ENCODE measurements at regions not wholly inside any gene's neighbourhood (a gene's known extent, or its start where the extent isn't known, plus 50 kb on each side); places are given as distances from the start of the nearest gene placed in this dataset.

- 83 to 84% methylated on average over 9 of the region's 9 CpGs for WGBS, 2 donors
- no peak for DNase-seq (ENCODE audit: low spot score in 2 of 2)
- H3K4me3 ChIP-seq (ENCODE audit: low read depth, poor library complexity, severe bottlenecking) = no peak overlapping the region
- TF ChIP-seq POLR2A (IDR thresholded peaks at IDR 0.05) (no peak), CTCF (IDR thresholded peaks at IDR 0.05) (no peak)
- intact Hi-C loops (cut with DNase I; ENCODE audit: low total_unique reads) = no loop called here
Observed at GRCh38 chr10:33453081-33454025, 118.9 kb upstream of the NRP1 start.

GRCh38 chr10:33448421-33449140 lies 114.1 kb upstream of the NRP1 start:
- no peak for TF ChIP-seq CTCF (IDR thresholded peaks at IDR 0.05)
- TF ChIP-seq POLR2A (IDR thresholded peaks at IDR 0.05) = no peak
- intact Hi-C loops (cut with DNase I; ENCODE audit: low total_unique reads) = no loop called here
- DNase-seq (ENCODE audit: low spot score in 2 of 2) = no peak
- 88% methylated on average over 7 of the region's 7 CpGs for WGBS, 2 donors
- H3K4me3 ChIP-seq (ENCODE audit: low read depth, poor library complexity, severe bottlenecking) = no peak overlapping the region

- no peak for TF ChIP-seq CTCF (IDR thresholded peaks at IDR 0.05)
- TF ChIP-seq POLR2A (IDR thresholded peaks at IDR 0.05) = no peak
- intact Hi-C loops (cut with DNase I; ENCODE audit: low total_unique reads) = no loop called here
- no peak overlapping the region for H3K4me3 ChIP-seq (ENCODE audit: low read depth, poor library complexity, severe bottlenecking)
- no peak for DNase-seq (ENCODE audit: low spot score in 2 of 2)
- 71 to 76% methylated on average over 5 of the region's 5 CpGs for WGBS, 2 donors
Observed at GRCh38 chr10:33441561-33441960, 107.1 kb upstream of the NRP1 start.

- H3K4me3 ChIP-seq (ENCODE audit: low read depth, poor library complexity, severe bottlenecking) = no peak overlapping the region
- TF ChIP-seq POLR2A (IDR thresholded peaks at IDR 0.05) = no peak
- intact Hi-C loops (cut with DNase I; ENCODE audit: low total_unique reads) = no loop called here
- WGBS, 2 donors = 67 to 69% methylated on average over 4 of the region's 4 CpGs
- no peak for DNase-seq (ENCODE audit: low spot score in 2 of 2)
Observed at GRCh38 chr10:33434933-33435332, 100.5 kb upstream of the NRP1 start.

GRCh38 chr10:33428682-33429081 lies 94.2 kb upstream of the NRP1 start:
- no peak overlapping the region for H3K4me3 ChIP-seq (ENCODE audit: low read depth, poor library complexity, severe bottlenecking)
- intact Hi-C loops (cut with DNase I; ENCODE audit: low total_unique reads) = no loop called here
- WGBS, 2 donors = 38 to 41% methylated on average over 4 of the region's 4 CpGs
- no peak for DNase-seq (ENCODE audit: low spot score in 2 of 2)
- TF ChIP-seq CTCF (IDR thresholded peaks at IDR 0.05) (no peak), POLR2A (IDR thresholded peaks at IDR 0.05) (no peak)

- intact Hi-C loops (cut with DNase I; ENCODE audit: low total_unique reads) = no loop called here
- DNase-seq (ENCODE audit: low spot score in 2 of 2) = no peak
- TF ChIP-seq POLR2A (IDR thresholded peaks at IDR 0.05) = no peak
- TF ChIP-seq CTCF (IDR thresholded peaks at IDR 0.05) = no peak
Observed at GRCh38 chr10:33423154-33423529, 88.7 kb upstream of the NRP1 start.

More at GRCh38 chr10:33423154-33423529, 88.7 kb upstream of the NRP1 start:
- 52 to 57% methylated on average over 5 of the region's 5 CpGs for WGBS, 2 donors
- no peak overlapping the region for H3K4me3 ChIP-seq (ENCODE audit: low read depth, poor library complexity, severe bottlenecking)
